GM23248 (cell line): ENCODE measurements at regions not wholly inside any gene's neighbourhood (a gene's known extent, or its start where the extent isn't known, plus 50 kb on each side); places are given as distances from the start of the nearest gene placed in this dataset.

Experiments
- EZH2 ChIP-seq: fragments of 200-600 bp; sonication (generic); IDR thresholded peaks from 2 replicates; pipeline ENCODE4 v1.6.1; 2018; ENCODE audit warnings: antibody characterized with exemption, mild to moderate bottlenecking; ENCODE audit not compliant: insufficient read depth, poor library complexity, severe bottlenecking
- EZH2phosphoT487 ChIP-seq: fragments of 200-600 bp; sonication (generic); IDR thresholded peaks from 2 replicates; pipeline ENCODE4 v1.6.1; 2018; ENCODE audit warnings: antibody characterized with exemption, moderate library complexity, mild to moderate bottlenecking, low read depth; ENCODE audit not compliant: insufficient read depth

GRCh38 chr6:144576871-144577270 lies 291.7 kb downstream of the UTRN start:
- TF ChIP-seq EZH2phosphoT487 (no peak), EZH2 (no peak)
